H1 (cell line): ENCODE measurements at regions not wholly inside any gene's neighbourhood (a gene's known extent, or its start where the extent isn't known, plus 50 kb on each side); places are given as distances from the start of the nearest gene placed in this dataset.

Experiments
- CTCF ChIA-PET: fragments of 300-600 bp; sonication (Branson Sonifier 250); formaldehyde crosslinking; loops from one replicate; lab custom pipeline; 2021; ENCODE audit not compliant: partially characterized antibody; lab: Charles Lee
- POLR2A ChIA-PET: fragments of 300-600 bp; sonication (Branson Sonifier 250); formaldehyde crosslinking; loops from one replicate; lab custom pipeline; 2021; ENCODE audit warnings: inconsistent platforms; ENCODE audit not compliant: partially characterized antibody; lab: Charles Lee
- DNase-seq, 2 experiments: peaks; one replicate each; pipeline versions ENCODE4 v3.0.0 to v3.0.0-alpha.2; 2010 to 2022; ENCODE audit warnings: low spot score in 2 of 2, low read depth in 1 of 2, mixed read lengths in 1 of 2
- FAIRE-seq: peaks from 2 replicates; lab custom pipeline; 2011; peaks lifted over from hg19 to GRCh38; lab: Jason Lieb, UNC
- H2AFZ ChIP-seq: 2 replicates; pipeline ENCODE4 v1.8.1; 2012; ENCODE audit warnings: low read length, inconsistent platforms
- H2AK5ac ChIP-seq: 2 replicates; pipeline ENCODE4 v1.6.1; 2013; ENCODE audit warnings: low read depth, low read length
- H2BK120ac ChIP-seq: replicated peaks from 2 replicates; pipeline ENCODE3; 2013; ENCODE audit warnings: low read depth, low read length, inconsistent platforms
- H2BK12ac ChIP-seq: 2 replicates; pipeline ENCODE4 v1.6.1; 2013; ENCODE audit warnings: low read depth, low read length
- H2BK15ac ChIP-seq: 2 replicates; pipeline ENCODE4 v1.6.1; 2013; ENCODE audit warnings: low read length
- H2BK20ac ChIP-seq: 2 replicates; pipeline ENCODE4 v1.6.1; 2013; ENCODE audit warnings: low read length
- H2BK5ac ChIP-seq: 2 replicates; pipeline ENCODE4 v1.6.1; 2013; ENCODE audit warnings: low read depth, low read length
- H3K14ac ChIP-seq: 2 replicates; pipeline ENCODE4 v1.6.1; 2013; ENCODE audit warnings: inconsistent platforms; ENCODE audit not compliant: insufficient read length
- H3K18ac ChIP-seq: 2 replicates; pipeline ENCODE4 v1.6.1; 2013; ENCODE audit warnings: low read length; ENCODE audit errors: extremely low read depth
- H3K23ac ChIP-seq: 2 replicates; pipeline ENCODE4 v1.6.1; 2013; ENCODE audit warnings: inconsistent platforms; ENCODE audit not compliant: insufficient read length
- H3K23me2 ChIP-seq: 2 replicates; pipeline ENCODE4 v1.6.1; 2013; ENCODE audit warnings: low read depth, low read length
- H3K27ac ChIP-seq: 2 replicates; pipeline ENCODE4 v1.6.1; 2011; ENCODE audit warnings: low read depth, low read length, inconsistent platforms
- H3K27me3 ChIP-seq, 4 experiments: replicated peaks in 1 of 4; 1 replicate in 1 of 4; 2 replicates in 3 of 4; pipeline versions ENCODE4 v1.6.1 to v1.8.1; 2011 to 2013; ENCODE audit warnings: low read length in 3 of 4, mild to moderate bottlenecking in 3 of 4, inconsistent platforms in 2 of 4, mixed read lengths in 2 of 4, moderate library complexity in 1 of 4; ENCODE audit not compliant: control insufficient read depth in 3 of 4, insufficient read depth in 3 of 4; ENCODE audit errors: extremely low read depth in 1 of 4
- H3K36me3 ChIP-seq, 4 experiments: 2 replicates each; pipeline versions ENCODE4 v1.6.1 to v1.8.1; 2011 to 2013; ENCODE audit warnings: mild to moderate bottlenecking in 4 of 4, low read length in 3 of 4, moderate library complexity in 2 of 4, control low read depth in 1 of 4, inconsistent platforms in 1 of 4; ENCODE audit not compliant: insufficient read depth in 4 of 4, control insufficient read depth in 2 of 4
- H3K4ac ChIP-seq: replicated peaks from 2 replicates; pipeline ENCODE3; 2013; ENCODE audit warnings: low read length, low read depth, mixed read lengths, inconsistent platforms; ENCODE audit not compliant: insufficient read length
- H3K4me1 ChIP-seq, 4 experiments: replicated peaks in 1 of 4; 1 replicate in 1 of 4; 2 replicates in 3 of 4; pipeline versions ENCODE4 v1.6.1 to v1.8.1; 2011 to 2013; ENCODE audit warnings: low read length in 3 of 4, inconsistent platforms in 2 of 4, mixed read lengths in 1 of 4; ENCODE audit not compliant: insufficient read depth in 4 of 4, control insufficient read depth in 3 of 4
- H3K4me2 ChIP-seq, 2 experiments: 2 replicates each; pipeline versions ENCODE4 v1.6.1 to v1.8.1; 2011 to 2013; ENCODE audit warnings: low read depth in 2 of 2, low read length in 2 of 2, control low read depth in 1 of 2, inconsistent platforms in 1 of 2, mild to moderate bottlenecking in 1 of 2; ENCODE audit not compliant: insufficient read depth in 1 of 2
- H3K4me3 ChIP-seq, 4 experiments: fragments of 200-600, 300-600 bp in 1 of 4; sonication (generic), shearing (Covaris generic), sonication (Bioruptor Twin) in 1 of 4; 2 replicates each; pipeline versions ENCODE4 v1.5.1 to v1.8.1; 2011 to 2016; ENCODE audit warnings: low read length in 4 of 4, low read depth in 3 of 4, control low read depth in 2 of 4, inconsistent platforms in 2 of 4, mild to moderate bottlenecking in 2 of 4, mixed read lengths in 1 of 4, moderate library complexity in 1 of 4; ENCODE audit not compliant: insufficient read depth in 2 of 4; ENCODE audit errors: extremely low read depth in 1 of 4
- H3K56ac ChIP-seq: replicated peaks from 2 replicates; pipeline ENCODE3; 2013; ENCODE audit warnings: low read depth, mild to moderate bottlenecking, mixed read lengths, low read length, inconsistent platforms; ENCODE audit not compliant: insufficient read length
- H3K79me1 ChIP-seq: 2 replicates; pipeline ENCODE4 v1.6.1; 2013; ENCODE audit warnings: low read depth, low read length, control low read depth
- H3K79me2 ChIP-seq, 2 experiments: 2 replicates each; pipeline versions ENCODE4 v1.6.1 to v1.8.1; 2012 to 2013; ENCODE audit warnings: low read length in 2 of 2, mild to moderate bottlenecking in 2 of 2, inconsistent platforms in 1 of 2; ENCODE audit not compliant: insufficient read depth in 2 of 2, control insufficient read depth in 1 of 2
- H3K9ac ChIP-seq, 4 experiments: replicated peaks in 1 of 4; 1 replicate in 1 of 4; 2 replicates in 3 of 4; pipeline versions ENCODE4 v1.6.1 to v1.8.1; 2011 to 2013; ENCODE audit warnings: low read depth in 3 of 4, low read length in 3 of 4, control low read depth in 2 of 4, mild to moderate bottlenecking in 2 of 4, moderate library complexity in 2 of 4, inconsistent platforms in 1 of 4; ENCODE audit errors: extremely low read depth in 1 of 4
- H3K9me3 ChIP-seq, 2 experiments: 2 replicates each; pipeline versions ENCODE4 v1.6.1 to v1.8.1; 2012 to 2013; ENCODE audit warnings: mild to moderate bottlenecking in 2 of 2, moderate library complexity in 2 of 2, control low read depth in 1 of 2, inconsistent platforms in 1 of 2, low read depth in 1 of 2, low read length in 1 of 2, mixed read lengths in 1 of 2; ENCODE audit not compliant: insufficient read depth in 2 of 2
- H4K20me1 ChIP-seq, 2 experiments: replicated peaks in 1 of 2; 2 replicates each; pipeline versions ENCODE3 to v1.8.1; 2011 to 2013; ENCODE audit warnings: inconsistent platforms in 2 of 2, low read length in 2 of 2, mild to moderate bottlenecking in 1 of 2; ENCODE audit not compliant: insufficient read depth in 2 of 2, control insufficient read depth in 1 of 2
- H4K5ac ChIP-seq: 2 replicates; pipeline ENCODE4 v1.6.1; 2013; ENCODE audit warnings: low read length, low read depth, mixed read lengths, inconsistent platforms; ENCODE audit not compliant: insufficient read length
- H4K8ac ChIP-seq: 2 replicates; pipeline ENCODE4 v1.8.0; 2013; ENCODE audit warnings: mild to moderate bottlenecking, moderate library complexity, low read length, inconsistent platforms; ENCODE audit not compliant: insufficient read depth; ENCODE audit errors: extremely low read depth
- H4K91ac ChIP-seq: replicated peaks from 2 replicates; pipeline ENCODE3; 2013; ENCODE audit warnings: low read length, mixed read lengths, inconsistent platforms; ENCODE audit not compliant: insufficient read length
- CBX5 ChIP-seq: fragments of 300-800, 300-1000 bp; sonication (generic); IDR thresholded peaks from 2 replicates; pipeline ENCODE4 v1.7.1; 2016; ENCODE audit warnings: antibody characterized with exemption, low read length, low read depth
- CBX8 ChIP-seq: fragments of 300-800, 300-1000 bp; sonication (generic); IDR thresholded peaks from 2 replicates; pipeline ENCODE4 v1.7.1; 2016; ENCODE audit warnings: low read depth, low read length, borderline replicate concordance
- FOSL1 ChIP-seq: IDR thresholded peaks from 2 replicates; pipeline ENCODE4 v1.6.1; 2011; ENCODE audit warnings: mild to moderate bottlenecking, low read depth, low read length, moderate library complexity; ENCODE audit not compliant: insufficient read depth
- JUN ChIP-seq: IDR thresholded peaks from 2 replicates; pipeline ENCODE4 v1.6.1; 2011; ENCODE audit warnings: low read depth, mild to moderate bottlenecking, improper control_type of control experiment, low read length
- KDM1A ChIP-seq: fragments of 200-600, 300-600 bp; sonication (generic); IDR thresholded peaks from 2 replicates; pipeline ENCODE4 v1.7.1; 2016; ENCODE audit warnings: mild to moderate bottlenecking, low read length, borderline replicate concordance
- POLR2A ChIP-seq, 2 experiments: IDR thresholded peaks; 1 replicate in 1 of 2; 2 replicates in 1 of 2; pipeline ENCODE4 v1.6.1; 2011; ENCODE audit warnings: low read depth in 2 of 2, low read length in 2 of 2, mild to moderate bottlenecking in 2 of 2; ENCODE audit errors: control extremely low read depth in 1 of 2
- RFX5 ChIP-seq: IDR thresholded peaks from 2 replicates; pipeline ENCODE4 v1.6.1; 2011; ENCODE audit warnings: low read depth, low read length, improper control_type of control experiment, borderline replicate concordance
- RXRA ChIP-seq: IDR thresholded peaks from 2 replicates; pipeline ENCODE4 v1.6.1; 2011; ENCODE audit warnings: low read depth, mild to moderate bottlenecking, low read length, moderate library complexity; ENCODE audit not compliant: insufficient read depth
- SIX5 ChIP-seq: IDR thresholded peaks from 2 replicates; pipeline ENCODE4 v1.6.1; 2011; ENCODE audit warnings: mild to moderate bottlenecking, low read depth, low read length
- SUZ12 ChIP-seq: fragments of 200-600 bp; sonication (generic); IDR thresholded peaks from 2 replicates; pipeline ENCODE4 v1.6.1; 2012; ENCODE audit warnings: mild to moderate bottlenecking, inconsistent platforms, low read length, moderate library complexity, mixed read lengths
- YY1 ChIP-seq: IDR thresholded peaks from 2 replicates; pipeline ENCODE4 v1.6.1; 2011; ENCODE audit warnings: low read depth, mild to moderate bottlenecking, low read length
- ZNF274 ChIP-seq: IDR thresholded peaks from 2 replicates; pipeline ENCODE4 v1.7.0; 2012; ENCODE audit warnings: low read length, borderline replicate concordance; ENCODE audit errors: extremely low read depth
- WGBS, 2 experiments: shearing (Covaris generic) in 1 of 2; methylation state at CpG; one replicate each; pipeline versions ENCODE4 v1.1.6 to v1.1.7; 2013 to 2015; ENCODE audit warnings: low lambda C conversion rate in 2 of 2, mixed read lengths in 2 of 2, inconsistent platforms in 1 of 2, low coverage in 1 of 2, missing lambda C conversion rate in 1 of 2; ENCODE audit not compliant: insufficient replicate concordance in 2 of 2, insufficient coverage in 1 of 2, insufficient read length in 1 of 2; ENCODE audit errors: extremely low coverage in 1 of 2, missing lambda C conversion rate in 1 of 2; 5-methylcytosine and 5-hydroxymethylcytosine counted together
- TF ChIP-seq, protein P1 (sequence below): IDR thresholded peaks from 2 replicates; pipeline ENCODE4 v1.6.1; 2011; ENCODE audit warnings: low read length, improper control_type of control experiment

- no peak for TF ChIP-seq CBX5
These were observed 675.0 kb downstream of the STPG2 start (continued) for GRCh38 chr4:97468272-97468671.

GRCh38 chr4:97475621-97476020, 667.7 kb downstream of the STPG2 start:
- CTCF ChIA-PET = no interaction called here
- Histone ChIP-seq H3K9ac (no peak overlapping the region), H4K5ac (no peak overlapping the region), H2BK5ac (no peak overlapping the region), H2BK12ac (no peak overlapping the region), H3K4me1 (no peaks in the 10 kb centered on the region), H2BK20ac (no peak overlapping the region), H3K27ac (no peak overlapping the region), H3K79me1 (no peaks in the 10 kb centered on the region), H2AK5ac (no peak overlapping the region), H3K23ac (no peak overlapping the region), H4K8ac (no peak overlapping the region), H4K91ac (no peak overlapping the region), H2BK15ac (no peak overlapping the region), H3K36me3 (no peaks in the 10 kb centered on the region), H3K4me2 (no peak overlapping the region), H4K20me1 (no peaks in the 10 kb centered on the region), H3K4me3 (no peak overlapping the region), H3K23me2 (no peaks in the 10 kb centered on the region; the same call in none of the 2 replicates), H3K9me3 (0 out of 4 replicates have a peak, but pooled peaks cover 0 to 4% of the 10 kb centered on the region in 2 experiments), H3K14ac (no peak overlapping the region), H3K4ac (no peak overlapping the region), H2AFZ (no peak overlapping the region), H2BK120ac (no peak overlapping the region), H3K18ac (no peak overlapping the region), H3K79me2 (no peaks in the 10 kb centered on the region), H3K27me3 (no peaks in the 10 kb centered on the region), H3K56ac (no peak overlapping the region)
- WGBS, 2 experiments = 93% methylated on average over 3 of the region's 3 CpGs; no CpG with 5 or more reads in 1 of the 2 experiments
- FAIRE-seq = no peak
- POLR2A ChIA-PET = no interaction called here
- no peak for DNase-seq
- TF ChIP-seq JUN = no peak
- TF ChIP-seq POLR2A (IDR thresholded peaks at IDR 0.05; ENCODE audit: control extremely low read depth in 1 of 2, low read depth in 2 of 2, low read length in 2 of 2) = no peak
- no peak for TF ChIP-seq FOSL1
- TF ChIP-seq RFX5 = no peak
- TF ChIP-seq, protein P1, sequence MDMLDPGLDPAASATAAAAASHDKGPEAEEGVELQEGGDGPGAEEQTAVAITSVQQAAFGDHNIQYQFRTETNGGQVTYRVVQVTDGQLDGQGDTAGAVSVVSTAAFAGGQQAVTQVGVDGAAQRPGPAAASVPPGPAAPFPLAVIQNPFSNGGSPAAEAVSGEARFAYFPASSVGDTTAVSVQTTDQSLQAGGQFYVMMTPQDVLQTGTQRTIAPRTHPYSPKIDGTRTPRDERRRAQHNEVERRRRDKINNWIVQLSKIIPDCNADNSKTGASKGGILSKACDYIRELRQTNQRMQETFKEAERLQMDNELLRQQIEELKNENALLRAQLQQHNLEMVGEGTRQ = no peak
- no peak for TF ChIP-seq SIX5
- TF ChIP-seq SUZ12 = no peak
- TF ChIP-seq CBX8 = no peak
- TF ChIP-seq RXRA = no peak
- no peak for TF ChIP-seq KDM1A
- TF ChIP-seq YY1 = no peak
- no peak for TF ChIP-seq ZNF274
